ENCODE measurements at regions not wholly inside any gene's neighbourhood (a gene's known extent, or its start where the extent isn't known, plus 50 kb on each side); places are given as distances from the start of the nearest gene placed in this dataset.

DNA sequence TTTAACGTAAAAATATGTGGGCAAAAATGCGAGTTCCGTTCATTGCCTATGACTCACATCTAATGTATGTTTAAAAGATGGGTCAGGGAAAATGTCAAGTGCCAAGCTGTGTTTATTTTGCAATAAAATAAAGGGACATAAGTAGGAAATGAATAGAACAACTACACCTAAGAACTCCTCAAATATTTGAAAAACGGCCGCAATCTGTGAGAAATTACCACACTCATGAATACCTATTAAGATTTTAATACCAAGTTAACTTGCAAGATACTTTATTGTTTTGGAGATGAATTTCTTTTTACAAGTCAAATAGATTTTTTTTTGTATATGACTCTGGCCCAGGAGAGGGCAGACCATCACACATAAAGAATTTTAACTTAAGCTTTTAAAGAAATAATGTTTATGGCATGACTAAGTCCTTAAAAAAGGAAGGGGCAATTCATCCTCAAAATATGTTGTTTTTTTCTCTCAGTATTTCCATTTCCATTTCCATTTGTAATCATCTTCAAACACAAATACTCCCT is 152.7 kb downstream of the SUCNR1 start:
- TF ChIP-seq ZNF274 (IDR thresholded peaks at IDR 0.05; ENCODE audit: low read depth, low read length) (no peak), YY1 (IDR thresholded peaks at IDR 0.05; ENCODE audit: insufficient read depth, insufficient read length) (no peak), SUZ12 (IDR thresholded peaks at IDR 0.05; ENCODE audit: extremely low read depth, insufficient read depth, insufficient read length) (no peak)

All from NT2/D1 (cell line).